Neural cell (in vitro differentiated cells): ENCODE measurements at regions not wholly inside any gene's neighbourhood (a gene's known extent, or its start where the extent isn't known, plus 50 kb on each side); places are given as distances from the start of the nearest gene placed in this dataset.

Source experiments
- H2AFZ ChIP-seq: fragments of 200-600, 300-800 bp; sonication (generic), shearing (Covaris generic); 2 replicates; pipeline ENCODE4 v1.6.0; 2014; ENCODE audit warnings: low read depth, mild to moderate bottlenecking, antibody characterized with exemption, low read length, moderate library complexity
- H3F3A ChIP-seq: fragments of 200-600 bp; shearing (Covaris generic); 2 replicates; pipeline ENCODE4 v1.6.1; 2016; ENCODE audit warnings: mild to moderate bottlenecking, moderate library complexity, mixed read lengths, antibody characterized with exemption, low read length; ENCODE audit not compliant: insufficient read depth, poor library complexity, severe bottlenecking
- H3K27ac ChIP-seq: fragments of 200-600, 300-800 bp; sonication (generic), shearing (Covaris generic); 2 replicates; pipeline ENCODE4 v1.5.1; 2014; ENCODE audit warnings: mild to moderate bottlenecking, low read length, moderate library complexity
- H3K27me3 ChIP-seq: fragments of 300-800, 200-600 bp; sonication (generic), shearing (Covaris generic); 2 replicates; pipeline ENCODE4 v1.6.0; 2014; ENCODE audit warnings: mild to moderate bottlenecking, low read depth, low read length, moderate library complexity; ENCODE audit not compliant: insufficient read depth
- H3K36me3 ChIP-seq: fragments of 300-800, 200-600 bp; sonication (generic), shearing (Covaris generic); 2 replicates; pipeline ENCODE4 v1.5.1; 2014; ENCODE audit warnings: mild to moderate bottlenecking, antibody characterized with exemption, low read length, moderate library complexity; ENCODE audit not compliant: insufficient read depth
- H3K4me2 ChIP-seq: fragments of 300-800, 200-600 bp; sonication (generic), shearing (Covaris generic); 2 replicates; pipeline ENCODE4 v1.6.0; 2014; ENCODE audit warnings: mild to moderate bottlenecking, low read length
- H3K4me3 ChIP-seq: fragments of 300-800, 200-600 bp; sonication (generic), shearing (Covaris generic); 2 replicates; pipeline ENCODE4 v1.5.1; 2014; ENCODE audit warnings: mild to moderate bottlenecking, low read length, moderate library complexity
- H3K79me2 ChIP-seq: fragments of 200-600 bp; shearing (Covaris generic); replicated peaks from 2 replicates; pipeline ENCODE4 v1.6.0; 2014; ENCODE audit warnings: mild to moderate bottlenecking, low read length, moderate library complexity; ENCODE audit not compliant: insufficient read depth
- H3K9ac ChIP-seq: fragments of 300-800, 200-600 bp; sonication (generic), shearing (Covaris generic); 2 replicates; pipeline ENCODE4 v1.6.1; 2016; ENCODE audit warnings: mild to moderate bottlenecking, low read length, mixed read lengths
- H3K9me2 ChIP-seq: fragments of 200-600 bp; shearing (Covaris generic); 2 replicates; pipeline ENCODE4 v1.6.1; 2016; ENCODE audit warnings: mild to moderate bottlenecking, low read length, mixed read lengths; ENCODE audit not compliant: insufficient read depth
- H3K9me3 ChIP-seq: fragments of 200-600, 300-800 bp; sonication (generic), shearing (Covaris generic); 2 replicates; pipeline ENCODE4 v1.6.1; 2016; ENCODE audit warnings: mild to moderate bottlenecking, mixed run types, low read length, moderate library complexity, mixed read lengths
- H4K20me1 ChIP-seq: fragments of 200-600 bp; shearing (Covaris generic); 2 replicates; pipeline ENCODE4 v1.6.1; 2016; ENCODE audit warnings: mild to moderate bottlenecking, mixed run types; ENCODE audit not compliant: insufficient read depth
- EP300 ChIP-seq: fragments of 450-650 bp; conservative IDR thresholded peaks from 2 replicates; pipeline ENCODE4 v1.6.1; 2014; ENCODE audit warnings: antibody characterized with exemption, mild to moderate bottlenecking, moderate library complexity; ENCODE audit not compliant: poor library complexity, severe bottlenecking
- EZH2 ChIP-seq: fragments of 200-600, 300-800 bp; shearing (Covaris generic), sonication (generic); IDR thresholded peaks from 2 replicates; pipeline ENCODE4 v1.6.1; 2014; ENCODE audit warnings: antibody characterized with exemption, low read length, borderline replicate concordance, mild to moderate bottlenecking; ENCODE audit not compliant: insufficient read depth, poor library complexity, severe bottlenecking
- MXI1 ChIP-seq: fragments of 450-650 bp; conservative IDR thresholded peaks from 2 replicates; pipeline ENCODE4 v1.6.1; 2014; ENCODE audit warnings: antibody characterized with exemption, mild to moderate bottlenecking; ENCODE audit not compliant: poor library complexity, severe bottlenecking
- POLR2AphosphoS5 ChIP-seq: IDR thresholded peaks from 2 replicates; pipeline ENCODE4 v1.6.1; 2012
- RAD21 ChIP-seq: fragments of 450-650 bp; conservative IDR thresholded peaks from 2 replicates; pipeline ENCODE4 v1.6.1; 2014; ENCODE audit warnings: antibody characterized with exemption, mild to moderate bottlenecking, moderate library complexity
- SMC3 ChIP-seq: fragments of 450-650 bp; conservative IDR thresholded peaks from 2 replicates; pipeline ENCODE4 v1.6.1; 2014; ENCODE audit warnings: antibody characterized with exemption, mild to moderate bottlenecking, moderate library complexity; ENCODE audit not compliant: poor library complexity
- TAF1 ChIP-seq: IDR thresholded peaks from 2 replicates; pipeline ENCODE4 v1.6.1; 2012; ENCODE audit warnings: low read depth
- TF ChIP-seq, protein P1 (sequence below): IDR thresholded peaks from 2 replicates; pipeline ENCODE4 v1.6.1; 2012; ENCODE audit warnings: borderline replicate concordance
- TF ChIP-seq, protein P2 (sequence below): fragments of 450-650 bp; IDR thresholded peaks from 2 replicates; pipeline ENCODE4 v1.5.1; 2014; ENCODE audit warnings: antibody characterized with exemption, mild to moderate bottlenecking, moderate library complexity; ENCODE audit not compliant: poor library complexity, severe bottlenecking

DNA sequence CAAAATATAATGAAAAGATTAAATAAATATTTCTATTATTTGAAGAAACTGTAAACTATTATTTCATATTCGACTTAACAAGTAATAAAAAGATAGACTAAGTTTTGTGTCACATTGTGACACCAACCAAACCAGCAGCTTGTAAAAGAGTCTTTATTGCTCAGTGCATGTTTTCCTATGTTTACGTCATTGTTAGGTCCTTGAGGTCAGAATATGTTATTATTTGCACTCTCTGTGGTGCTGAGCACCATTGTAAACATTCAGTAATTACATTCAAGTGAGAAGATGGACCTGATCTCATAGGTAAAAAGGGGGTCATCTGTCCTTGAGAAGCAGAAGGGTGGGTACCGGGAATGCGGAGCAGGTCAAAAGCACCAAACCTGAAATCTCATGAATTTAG is 1999.1 kb upstream of the CELF4 start:
- H3K9me3 ChIP-seq, result no peaks in the 10 kb centered on the region
- H3K9ac ChIP-seq, result no peak overlapping the region
- H2AFZ ChIP-seq, result no peak overlapping the region
- H4K20me1 ChIP-seq, result no peaks in the 10 kb centered on the region
- no peaks in the 10 kb centered on the region for H3K9me2 ChIP-seq
- TF ChIP-seq RAD21 (no peak), TAF1 (no peak), SMC3 (no peak), EP300 (no peak), EZH2 (no peak), POLR2AphosphoS5 (no peak), MXI1 (no peak)
- TF ChIP-seq, protein P1, sequence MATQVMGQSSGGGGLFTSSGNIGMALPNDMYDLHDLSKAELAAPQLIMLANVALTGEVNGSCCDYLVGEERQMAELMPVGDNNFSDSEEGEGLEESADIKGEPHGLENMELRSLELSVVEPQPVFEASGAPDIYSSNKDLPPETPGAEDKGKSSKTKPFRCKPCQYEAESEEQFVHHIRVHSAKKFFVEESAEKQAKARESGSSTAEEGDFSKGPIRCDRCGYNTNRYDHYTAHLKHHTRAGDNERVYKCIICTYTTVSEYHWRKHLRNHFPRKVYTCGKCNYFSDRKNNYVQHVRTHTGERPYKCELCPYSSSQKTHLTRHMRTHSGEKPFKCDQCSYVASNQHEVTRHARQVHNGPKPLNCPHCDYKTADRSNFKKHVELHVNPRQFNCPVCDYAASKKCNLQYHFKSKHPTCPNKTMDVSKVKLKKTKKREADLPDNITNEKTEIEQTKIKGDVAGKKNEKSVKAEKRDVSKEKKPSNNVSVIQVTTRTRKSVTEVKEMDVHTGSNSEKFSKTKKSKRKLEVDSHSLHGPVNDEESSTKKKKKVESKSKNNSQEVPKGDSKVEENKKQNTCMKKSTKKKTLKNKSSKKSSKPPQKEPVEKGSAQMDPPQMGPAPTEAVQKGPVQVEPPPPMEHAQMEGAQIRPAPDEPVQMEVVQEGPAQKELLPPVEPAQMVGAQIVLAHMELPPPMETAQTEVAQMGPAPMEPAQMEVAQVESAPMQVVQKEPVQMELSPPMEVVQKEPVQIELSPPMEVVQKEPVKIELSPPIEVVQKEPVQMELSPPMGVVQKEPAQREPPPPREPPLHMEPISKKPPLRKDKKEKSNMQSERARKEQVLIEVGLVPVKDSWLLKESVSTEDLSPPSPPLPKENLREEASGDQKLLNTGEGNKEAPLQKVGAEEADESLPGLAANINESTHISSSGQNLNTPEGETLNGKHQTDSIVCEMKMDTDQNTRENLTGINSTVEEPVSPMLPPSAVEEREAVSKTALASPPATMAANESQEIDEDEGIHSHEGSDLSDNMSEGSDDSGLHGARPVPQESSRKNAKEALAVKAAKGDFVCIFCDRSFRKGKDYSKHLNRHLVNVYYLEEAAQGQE, result no peak
- TF ChIP-seq, protein P2, sequence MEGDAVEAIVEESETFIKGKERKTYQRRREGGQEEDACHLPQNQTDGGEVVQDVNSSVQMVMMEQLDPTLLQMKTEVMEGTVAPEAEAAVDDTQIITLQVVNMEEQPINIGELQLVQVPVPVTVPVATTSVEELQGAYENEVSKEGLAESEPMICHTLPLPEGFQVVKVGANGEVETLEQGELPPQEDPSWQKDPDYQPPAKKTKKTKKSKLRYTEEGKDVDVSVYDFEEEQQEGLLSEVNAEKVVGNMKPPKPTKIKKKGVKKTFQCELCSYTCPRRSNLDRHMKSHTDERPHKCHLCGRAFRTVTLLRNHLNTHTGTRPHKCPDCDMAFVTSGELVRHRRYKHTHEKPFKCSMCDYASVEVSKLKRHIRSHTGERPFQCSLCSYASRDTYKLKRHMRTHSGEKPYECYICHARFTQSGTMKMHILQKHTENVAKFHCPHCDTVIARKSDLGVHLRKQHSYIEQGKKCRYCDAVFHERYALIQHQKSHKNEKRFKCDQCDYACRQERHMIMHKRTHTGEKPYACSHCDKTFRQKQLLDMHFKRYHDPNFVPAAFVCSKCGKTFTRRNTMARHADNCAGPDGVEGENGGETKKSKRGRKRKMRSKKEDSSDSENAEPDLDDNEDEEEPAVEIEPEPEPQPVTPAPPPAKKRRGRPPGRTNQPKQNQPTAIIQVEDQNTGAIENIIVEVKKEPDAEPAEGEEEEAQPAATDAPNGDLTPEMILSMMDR, result no peak
- no peaks in the 10 kb centered on the region for H3K27me3 ChIP-seq
- no peaks in the 10 kb centered on the region for H3K36me3 ChIP-seq
- H3F3A ChIP-seq, result no peaks in the 10 kb centered on the region
- H3K27ac ChIP-seq, result no peak overlapping the region
- H3K4me3 ChIP-seq, result no peak overlapping the region
- H3K79me2 ChIP-seq, result no peaks in the 10 kb centered on the region
- H3K4me2 ChIP-seq, result no peak overlapping the region

DNA sequence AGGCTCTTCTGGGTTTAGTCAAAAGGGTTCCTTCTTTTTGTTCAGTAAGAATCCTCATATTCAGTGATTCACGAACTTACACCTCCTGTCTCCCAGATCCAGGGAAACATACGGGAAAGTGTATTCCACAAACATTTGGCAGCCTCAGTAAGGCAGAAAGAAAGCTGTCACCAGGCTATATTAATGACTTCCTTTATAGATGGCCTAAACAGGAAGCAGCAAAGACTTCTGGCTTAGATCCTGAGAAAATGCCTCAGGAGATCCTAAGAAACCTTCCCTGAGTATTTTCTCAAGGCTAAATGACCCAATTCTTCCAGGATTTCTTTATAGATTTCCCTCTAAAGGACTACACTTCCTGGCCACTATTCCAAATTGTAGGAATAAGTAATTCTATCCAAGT is 1995.5 kb upstream of the CELF4 start:
- no peak overlapping the region for H3K27ac ChIP-seq
- no peaks in the 10 kb centered on the region for H3K27me3 ChIP-seq
- no peak overlapping the region for H3K4me3 ChIP-seq
- no peaks in the 10 kb centered on the region for H3F3A ChIP-seq
- no peaks in the 10 kb centered on the region for H3K79me2 ChIP-seq
- no peak overlapping the region for H2AFZ ChIP-seq
- TF ChIP-seq EP300 (no peak), POLR2AphosphoS5 (no peak), EZH2 (no peak), MXI1 (no peak), RAD21 (no peak), TAF1 (no peak), SMC3 (no peak)
- TF ChIP-seq, protein P1, result no peak
- TF ChIP-seq, protein P2, result no peak
- H4K20me1 ChIP-seq, result no peaks in the 10 kb centered on the region
- no peaks in the 10 kb centered on the region for H3K36me3 ChIP-seq
- H3K9me2 ChIP-seq, result no peaks in the 10 kb centered on the region
- H3K9me3 ChIP-seq, result no peaks in the 10 kb centered on the region
- H3K4me2 ChIP-seq, result no peak overlapping the region
- H3K9ac ChIP-seq, result no peak overlapping the region
